AG09309 (cell line): ENCODE measurements at regions not wholly inside any gene's neighbourhood (a gene's known extent, or its start where the extent isn't known, plus 50 kb on each side); places are given as distances from the start of the nearest gene placed in this dataset.

Experiments used
- DNase-seq: peaks from one replicate; pipeline ENCODE4 v3.0.0-alpha.2; 2010; ENCODE audit warnings: low read depth
- H3K4me3 ChIP-seq: 2 replicates; pipeline ENCODE4 v1.5.1; 2011; ENCODE audit warnings: mild to moderate bottlenecking, low read depth, low read length, moderate library complexity; ENCODE audit not compliant: control insufficient read depth
- CTCF ChIP-seq: IDR thresholded peaks from 2 replicates; pipeline ENCODE4 v1.5.1; 2011; ENCODE audit warnings: mild to moderate bottlenecking, low read depth, low read length, inconsistent platforms; ENCODE audit not compliant: insufficient read depth, control insufficient read depth; ENCODE audit errors: missing control alignments

GRCh38 chr4:59102311-59102710 lies 1992.1 kb upstream of the IGFBP7 start:
- no peak for TF ChIP-seq CTCF
- no peak overlapping the region for H3K4me3 ChIP-seq
- no peak for DNase-seq

- no peak for TF ChIP-seq CTCF
- DNase-seq = no peak
- no peak overlapping the region for H3K4me3 ChIP-seq
Measured at GRCh38 chr4:59120287-59120814, 2010.2 kb upstream of the IGFBP7 start.

- no peak for TF ChIP-seq CTCF
- H3K4me3 ChIP-seq = no peak overlapping the region
- DNase-seq = no peak
Measured at GRCh38 chr4:59122626-59123025, 2012.4 kb upstream of the IGFBP7 start.

GRCh38 chr4:59126159-59126558 lies 2016.0 kb upstream of the IGFBP7 start:
- no peak overlapping the region for H3K4me3 ChIP-seq
- no peak for DNase-seq
- no peak for TF ChIP-seq CTCF

- H3K4me3 ChIP-seq = no peak overlapping the region
- DNase-seq = no peak
- TF ChIP-seq CTCF = no peak
Measured at GRCh38 chr4:59127006-59127405, 2016.8 kb upstream of the IGFBP7 start.

- TF ChIP-seq CTCF = no peak
- H3K4me3 ChIP-seq = no peak overlapping the region
- no peak for DNase-seq
Measured at GRCh38 chr4:59127743-59128142, 2017.6 kb upstream of the IGFBP7 start.
